Naive thymus-derived CD4-positive, alpha-beta T cell (primary cell): ENCODE measurements at regions not wholly inside any gene's neighbourhood (a gene's known extent, or its start where the extent isn't known, plus 50 kb on each side); places are given as distances from the start of the nearest gene placed in this dataset.
"Not testable (repeated sequence)": the region's sequence is repeated elsewhere in the genome, so short reads cannot be mapped to it uniquely, and the experiment has no call there.

Experiments used
- ATAC-seq: fragments of 150-1000 bp; cut with Tn5 transposase; 2 replicates; pipeline ENCODE4 v1.10.0; 2021; ENCODE audit warnings: mild to moderate bottlenecking, moderate library complexity
- CTCF ChIA-PET: fragments of 350-600 bp; sonication (Branson Sonifier 250); formaldehyde crosslinking; loops from one replicate; lab custom pipeline; 2021; ENCODE audit warnings: antibody characterized with exemption; lab: Charles Lee
- POLR2A ChIA-PET: fragments of 350-600 bp; sonication (Branson Sonifier 250); formaldehyde crosslinking; loops from one replicate; lab custom pipeline; 2021; ENCODE audit warnings: antibody characterized with exemption, inconsistent platforms; lab: Charles Lee
- DNase-seq, 9 donors: peaks; one replicate each; pipeline versions ENCODE4 v3.0.0 to v3.0.0-alpha.2; 2020 to 2022; ENCODE audit warnings: mixed read lengths in 1 of 9
- H3K27ac ChIP-seq: one replicate; pipeline ENCODE4 v1.7.0; 2013; ENCODE audit warnings: mild to moderate bottlenecking, low read depth, low read length, moderate library complexity
- H3K27me3 ChIP-seq, 2 donors: one replicate each; pipeline ENCODE4 v1.7.0; 2013; ENCODE audit warnings: low read length in 2 of 2, mild to moderate bottlenecking in 2 of 2, moderate library complexity in 2 of 2; ENCODE audit not compliant: control insufficient read depth in 2 of 2, insufficient read depth in 2 of 2
- H3K36me3 ChIP-seq, 3 experiments: 1 replicate in 2 of 3; 2 replicates in 1 of 3; pipeline ENCODE4 v1.7.0; 2013; ENCODE audit warnings: low read length in 3 of 3, mild to moderate bottlenecking in 3 of 3, moderate library complexity in 1 of 3; ENCODE audit not compliant: insufficient read depth in 3 of 3, control insufficient read depth in 2 of 3
- H3K4me1 ChIP-seq, 2 donors: one replicate each; pipeline ENCODE4 v1.7.0; 2013; ENCODE audit warnings: low read length in 2 of 2, mild to moderate bottlenecking in 2 of 2, moderate library complexity in 1 of 2; ENCODE audit not compliant: control insufficient read depth in 2 of 2, insufficient read depth in 2 of 2
- H3K4me3 ChIP-seq: 2 replicates; pipeline ENCODE4 v1.7.0; 2013; ENCODE audit warnings: mild to moderate bottlenecking, low read length
- H3K9me3 ChIP-seq, 3 experiments: 1 replicate in 2 of 3; 2 replicates in 1 of 3; pipeline ENCODE4 v1.7.0; 2013; ENCODE audit warnings: low read length in 3 of 3; ENCODE audit not compliant: control insufficient read depth in 2 of 3
- H3K27ac Mint-ChIP-seq, 9 donors: one replicate each; pipeline ENCODE4 v1.8.0; 2020 to 2022; ENCODE audit warnings: mixed read lengths in 9 of 9, mild to moderate bottlenecking in 8 of 9, moderate library complexity in 5 of 9, inconsistent platforms in 2 of 9
- H3K27me3 Mint-ChIP-seq, 5 donors: one replicate each; pipeline ENCODE4 v1.8.0; 2021 to 2022; ENCODE audit warnings: mixed read lengths in 5 of 5, mild to moderate bottlenecking in 1 of 5
- H3K36me3 Mint-ChIP-seq, 5 donors: one replicate each; pipeline ENCODE4 v1.8.0; 2020 to 2022; ENCODE audit warnings: mixed read lengths in 5 of 5, mild to moderate bottlenecking in 3 of 5, inconsistent platforms in 1 of 5
- H3K4me1 Mint-ChIP-seq, 7 donors: one replicate each; pipeline ENCODE4 v1.8.0; 2020 to 2022; ENCODE audit warnings: mixed read lengths in 7 of 7, mild to moderate bottlenecking in 3 of 7, inconsistent platforms in 1 of 7
- H3K4me3 Mint-ChIP-seq, 10 donors: one replicate each; pipeline ENCODE4 v1.8.0; 2020 to 2022; ENCODE audit warnings: mild to moderate bottlenecking in 10 of 10, mixed read lengths in 10 of 10, moderate library complexity in 6 of 10, inconsistent platforms in 2 of 10
- H3K9me3 Mint-ChIP-seq, 11 donors: one replicate each; pipeline ENCODE4 v1.8.0; 2020 to 2022; ENCODE audit warnings: mixed read lengths in 11 of 11, mild to moderate bottlenecking in 4 of 11, inconsistent platforms in 1 of 11, moderate library complexity in 1 of 11
- intact Hi-C, 2 donors: fragments of 100-400 bp; cut with micrococcal nuclease; formaldehyde crosslinking; loops; one replicate each; pipeline ENCODE4 v1.15.1; 2023

GRCh38 chr7:155381852-155382801 lies 75.8 kb upstream of the EN2 start:
- Mint-ChIP-seq H3K4me1 (peaks cover 6 to 35% (median 25%) of the 10 kb centered on the region in 7 donors), H3K4me3 (peak overlapping the region in 9 of 10 donors; percentile 41 to 85 (median 74)), H3K27me3 (peaks cover 68 to 76% (median 69%) of the 10 kb centered on the region in 5 donors), H3K27ac (no peak overlapping the region), H3K36me3 (peaks cover 0 to 4% (median 0%) of the 10 kb centered on the region in 5 donors), H3K9me3 (peaks cover 0 to 2% (median 0%) of the 10 kb centered on the region in 11 donors)
- Histone ChIP-seq H3K36me3 (no peaks in the 10 kb centered on the region), H3K27me3 (peaks cover 0 to 14% of the 10 kb centered on the region in 2 donors), H3K4me1 (peaks cover 0 to 15% of the 10 kb centered on the region in 2 donors), H3K9me3 (no peaks in the 10 kb centered on the region), H3K4me3 (no peak overlapping the region), H3K27ac (no peak overlapping the region)
- ATAC-seq (no peak), DNase-seq (no peak)
- CTCF ChIA-PET, result no interaction called here
- intact Hi-C loops, result loop anchor here in 1 of 2 donors (2.0 kb wide), 1 partner anchor 387 kb away; no protein-coding TSS in a partner anchor
- POLR2A ChIA-PET, result no interaction called here

DNA sequence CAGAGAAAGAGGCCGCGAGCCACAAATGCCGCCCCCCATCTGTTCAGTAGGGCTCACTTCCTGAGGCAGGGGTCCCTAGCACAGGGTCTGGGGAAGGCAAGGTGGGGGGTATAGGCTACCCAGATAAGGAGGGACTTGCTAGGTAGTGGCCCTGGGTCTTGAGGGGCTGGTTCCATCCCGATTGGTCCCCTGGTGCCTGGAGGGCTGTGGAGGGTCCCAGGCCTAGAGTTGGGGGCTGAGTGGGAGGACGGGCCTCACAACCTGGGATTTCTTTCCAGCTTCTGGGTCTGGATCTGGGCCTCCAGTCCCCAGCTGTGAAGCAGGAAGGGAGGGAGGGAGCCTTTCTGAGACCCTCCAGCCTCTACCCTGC lies 75.1 kb upstream of the EN2 start:
- Mint-ChIP-seq H3K27me3 (peaks cover 63 to 76% (median 71%) of the 10 kb centered on the region in 5 donors), H3K4me1 (peaks cover 3 to 34% (median 23%) of the 10 kb centered on the region in 7 donors), H3K27ac (no peak overlapping the region), H3K9me3 (peaks cover 0 to 2% (median 0%) of the 10 kb centered on the region in 11 donors), H3K36me3 (peaks cover 0 to 4% (median 0%) of the 10 kb centered on the region in 5 donors), H3K4me3 (peak overlapping the region in 2 of 10 donors; percentile 23 to 40)
- Histone ChIP-seq H3K9me3 (no peaks in the 10 kb centered on the region), H3K27ac (no peak overlapping the region), H3K27me3 (peaks cover 0 to 14% of the 10 kb centered on the region in 2 donors), H3K4me1 (peaks cover 0 to 15% of the 10 kb centered on the region in 2 donors), H3K36me3 (no peaks in the 10 kb centered on the region), H3K4me3 (no peak overlapping the region)
- ATAC-seq, result no peak
- no peak for DNase-seq
- POLR2A ChIA-PET, result no interaction called here
- intact Hi-C loops, result no loop called here
- CTCF ChIA-PET, result no interaction called here

GRCh38 chr7:155383756-155384491 lies 74.0 kb upstream of the EN2 start:
- H3K4me1 Mint-ChIP-seq, result peaks cover 3 to 27% (median 19%) of the 10 kb centered on the region in 7 donors
- POLR2A ChIA-PET, result no interaction called here
- H3K4me3 ChIP-seq, result no peak overlapping the region
- H3K9me3 Mint-ChIP-seq, result peaks cover 0 to 2% (median 0%) of the 10 kb centered on the region in 11 donors
- H3K27ac ChIP-seq, result no peak overlapping the region
- H3K4me3 Mint-ChIP-seq, result no peak overlapping the region
- no peaks in the 10 kb centered on the region for H3K9me3 ChIP-seq
- intact Hi-C loops, result no loop called here
- H3K27ac Mint-ChIP-seq, result no peak overlapping the region
- peaks cover 0 to 15% of the 10 kb centered on the region in 2 donors for H3K4me1 ChIP-seq
- no peak for ATAC-seq
- peaks cover 63 to 77% (median 70%) of the 10 kb centered on the region in 5 donors for H3K27me3 Mint-ChIP-seq
- peaks cover 0 to 4% (median 0%) of the 10 kb centered on the region in 5 donors for H3K36me3 Mint-ChIP-seq
- no peaks in the 10 kb centered on the region for H3K36me3 ChIP-seq
- peaks cover 0 to 8% of the 10 kb centered on the region in 2 donors for H3K27me3 ChIP-seq
- CTCF ChIA-PET, result no interaction called here
- DNase-seq, result no peak

GRCh38 chr7:155384751-155385150 lies 73.2 kb upstream of the EN2 start:
- POLR2A ChIA-PET, result no interaction called here
- Histone ChIP-seq H3K4me1 (peaks cover 0 to 15% of the 10 kb centered on the region in 2 donors), H3K36me3 (no peaks in the 10 kb centered on the region), H3K4me3 (no peak overlapping the region), H3K27ac (no peak overlapping the region), H3K27me3 (peaks cover 0 to 3% of the 10 kb centered on the region in 2 donors), H3K9me3 (no peaks in the 10 kb centered on the region)
- DNase-seq (no peak), ATAC-seq (no peak)
- Mint-ChIP-seq H3K36me3 (peaks cover 0 to 4% (median 0%) of the 10 kb centered on the region in 5 donors), H3K4me1 (peaks cover 3 to 22% (median 18%) of the 10 kb centered on the region in 7 donors), H3K27me3 (peaks cover 56 to 75% (median 62%) of the 10 kb centered on the region in 5 donors), H3K27ac (no peak overlapping the region), H3K9me3 (peaks cover 0 to 2% (median 0%) of the 10 kb centered on the region in 11 donors), H3K4me3 (no peak overlapping the region)
- CTCF ChIA-PET, result no interaction called here
- intact Hi-C loops, result no loop called here

DNA sequence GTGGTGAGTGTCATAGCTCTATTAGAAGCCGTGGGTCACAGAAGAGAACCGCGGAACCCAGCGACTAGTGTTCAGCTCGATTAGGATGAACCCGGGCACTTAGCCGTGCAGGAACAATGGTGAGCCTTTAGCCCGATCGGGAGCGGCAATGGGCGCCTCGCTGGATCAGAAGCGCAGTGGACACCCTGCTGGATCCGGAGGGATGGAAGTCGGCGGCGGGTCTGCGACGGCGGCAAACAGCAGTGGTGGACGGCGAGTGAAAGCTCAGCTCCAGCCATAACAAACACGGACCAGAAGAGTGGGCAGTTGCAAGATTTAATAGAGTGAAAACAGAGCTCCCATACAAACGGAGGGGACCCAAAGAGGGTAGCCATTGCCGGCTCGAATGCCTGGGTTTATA lies 72.7 kb upstream of the EN2 start:
- H3K9me3 ChIP-seq, ATAC-seq, H3K36me3 Mint-ChIP-seq, H3K27me3 ChIP-seq, H3K27ac Mint-ChIP-seq, intact Hi-C loops, DNase-seq, POLR2A ChIA-PET, H3K4me3 ChIP-seq, CTCF ChIA-PET, H3K36me3 ChIP-seq, H3K27ac ChIP-seq, H3K9me3 Mint-ChIP-seq, H3K4me3 Mint-ChIP-seq: not testable (repeated sequence)
- peaks cover 3 to 18% (median 14%) of the 10 kb centered on the region in 7 donors for H3K4me1 Mint-ChIP-seq
- H3K27me3 Mint-ChIP-seq, result peaks cover 52 to 75% (median 58%) of the 10 kb centered on the region in 5 donors
- peaks cover 0 to 15% of the 10 kb centered on the region in 2 donors for H3K4me1 ChIP-seq

GRCh38 chr7:155386608-155387007 lies 71.3 kb upstream of the EN2 start:
- POLR2A ChIA-PET, result no interaction called here
- Mint-ChIP-seq H3K4me3 (no peak overlapping the region), H3K27me3 (peaks cover 40 to 66% (median 49%) of the 10 kb centered on the region in 5 donors), H3K9me3 (no peaks in the 10 kb centered on the region), H3K4me1 (peaks cover 0 to 6% (median 4%) of the 10 kb centered on the region in 7 donors), H3K27ac (no peak overlapping the region), H3K36me3 (peaks cover 0 to 4% (median 0%) of the 10 kb centered on the region in 5 donors)
- no peak for ATAC-seq
- H3K9me3 ChIP-seq, result no peaks in the 10 kb centered on the region
- no peak overlapping the region for H3K27ac ChIP-seq
- no peak for DNase-seq
- no peak overlapping the region for H3K4me3 ChIP-seq
- no peaks in the 10 kb centered on the region for H3K27me3 ChIP-seq
- H3K36me3 ChIP-seq, result no peaks in the 10 kb centered on the region
- CTCF ChIA-PET, result no interaction called here
- peaks cover 0 to 1% of the 10 kb centered on the region in 2 donors for H3K4me1 ChIP-seq
- intact Hi-C loops, result no loop called here
